ENCODE measurements at regions not wholly inside any gene's neighbourhood (a gene's known extent, or its start where the extent isn't known, plus 50 kb on each side); places are given as distances from the start of the nearest gene placed in this dataset.

DNA sequence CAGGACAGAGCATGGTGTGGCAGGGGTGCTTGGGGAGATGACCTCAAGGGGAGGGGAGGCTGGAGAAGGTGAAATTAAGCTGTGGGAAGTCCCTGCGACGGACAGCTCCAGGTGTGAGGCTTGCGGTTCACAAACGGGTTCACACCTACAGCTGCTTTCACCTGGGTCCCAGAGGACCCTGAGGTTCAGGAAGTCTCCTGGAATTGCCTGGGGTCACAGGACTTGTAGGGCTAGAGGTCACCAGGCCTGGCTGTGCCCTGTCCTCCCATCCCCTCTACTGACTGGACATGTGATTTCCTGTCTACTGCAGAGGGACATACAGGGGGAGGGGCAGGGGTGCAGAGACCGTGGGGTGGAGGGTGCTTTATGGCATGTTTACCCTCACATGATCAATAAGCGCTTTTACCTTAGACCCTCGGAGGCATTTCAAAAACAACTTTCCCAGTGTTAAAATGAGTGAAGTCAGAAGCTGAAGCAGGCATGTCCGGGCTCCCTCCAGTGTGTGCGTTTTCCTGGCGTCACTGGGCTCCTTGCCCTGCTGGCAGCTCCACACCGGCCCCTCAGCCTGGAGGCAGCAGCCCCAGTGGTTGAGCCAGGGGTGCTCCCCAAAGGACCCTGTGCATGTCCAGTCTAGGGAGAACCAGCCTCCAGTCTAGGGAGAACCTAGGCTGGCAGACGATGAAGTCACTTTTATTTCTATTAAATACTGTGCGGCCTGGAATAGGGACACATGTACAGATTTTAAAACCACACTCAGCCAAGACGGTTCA lies 66.6 kb upstream of the IGFBP3 start:
- Mint-ChIP-seq H3K27ac (ENCODE audit: low read depth, unreplicated experiment) (no peak overlapping the region), H3K36me3 (ENCODE audit: insufficient read depth, unreplicated experiment) (no peaks in the 10 kb centered on the region), H3K4me1 (ENCODE audit: insufficient read depth, unreplicated experiment) (no peaks in the 10 kb centered on the region), H3K27me3 (ENCODE audit: insufficient read depth, unreplicated experiment) (no peaks in the 10 kb centered on the region), H3K9me3 (ENCODE audit: unreplicated experiment) (no peaks in the 10 kb centered on the region), H3K4me3 (ENCODE audit: unreplicated experiment) (no peak overlapping the region)
- ChIA-PET POLR2A (no interaction called here), CTCF (interaction anchor here (0.8 kb wide), 1 partner anchor 22 kb away, joined by 4 read pairs; no protein-coding TSS in a partner anchor)
- intact Hi-C loops (cut with micrococcal nuclease) = no loop called here
- TF ChIP-seq, protein P1, sequence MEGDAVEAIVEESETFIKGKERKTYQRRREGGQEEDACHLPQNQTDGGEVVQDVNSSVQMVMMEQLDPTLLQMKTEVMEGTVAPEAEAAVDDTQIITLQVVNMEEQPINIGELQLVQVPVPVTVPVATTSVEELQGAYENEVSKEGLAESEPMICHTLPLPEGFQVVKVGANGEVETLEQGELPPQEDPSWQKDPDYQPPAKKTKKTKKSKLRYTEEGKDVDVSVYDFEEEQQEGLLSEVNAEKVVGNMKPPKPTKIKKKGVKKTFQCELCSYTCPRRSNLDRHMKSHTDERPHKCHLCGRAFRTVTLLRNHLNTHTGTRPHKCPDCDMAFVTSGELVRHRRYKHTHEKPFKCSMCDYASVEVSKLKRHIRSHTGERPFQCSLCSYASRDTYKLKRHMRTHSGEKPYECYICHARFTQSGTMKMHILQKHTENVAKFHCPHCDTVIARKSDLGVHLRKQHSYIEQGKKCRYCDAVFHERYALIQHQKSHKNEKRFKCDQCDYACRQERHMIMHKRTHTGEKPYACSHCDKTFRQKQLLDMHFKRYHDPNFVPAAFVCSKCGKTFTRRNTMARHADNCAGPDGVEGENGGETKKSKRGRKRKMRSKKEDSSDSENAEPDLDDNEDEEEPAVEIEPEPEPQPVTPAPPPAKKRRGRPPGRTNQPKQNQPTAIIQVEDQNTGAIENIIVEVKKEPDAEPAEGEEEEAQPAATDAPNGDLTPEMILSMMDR (IDR thresholded peaks at IDR 0.05; ENCODE audit: unreplicated experiment) = no peak
- BruUV-seq (replicated peaks) = no TSS peak
- DNase-seq (ENCODE audit: unreplicated experiment) = no peak

DNA sequence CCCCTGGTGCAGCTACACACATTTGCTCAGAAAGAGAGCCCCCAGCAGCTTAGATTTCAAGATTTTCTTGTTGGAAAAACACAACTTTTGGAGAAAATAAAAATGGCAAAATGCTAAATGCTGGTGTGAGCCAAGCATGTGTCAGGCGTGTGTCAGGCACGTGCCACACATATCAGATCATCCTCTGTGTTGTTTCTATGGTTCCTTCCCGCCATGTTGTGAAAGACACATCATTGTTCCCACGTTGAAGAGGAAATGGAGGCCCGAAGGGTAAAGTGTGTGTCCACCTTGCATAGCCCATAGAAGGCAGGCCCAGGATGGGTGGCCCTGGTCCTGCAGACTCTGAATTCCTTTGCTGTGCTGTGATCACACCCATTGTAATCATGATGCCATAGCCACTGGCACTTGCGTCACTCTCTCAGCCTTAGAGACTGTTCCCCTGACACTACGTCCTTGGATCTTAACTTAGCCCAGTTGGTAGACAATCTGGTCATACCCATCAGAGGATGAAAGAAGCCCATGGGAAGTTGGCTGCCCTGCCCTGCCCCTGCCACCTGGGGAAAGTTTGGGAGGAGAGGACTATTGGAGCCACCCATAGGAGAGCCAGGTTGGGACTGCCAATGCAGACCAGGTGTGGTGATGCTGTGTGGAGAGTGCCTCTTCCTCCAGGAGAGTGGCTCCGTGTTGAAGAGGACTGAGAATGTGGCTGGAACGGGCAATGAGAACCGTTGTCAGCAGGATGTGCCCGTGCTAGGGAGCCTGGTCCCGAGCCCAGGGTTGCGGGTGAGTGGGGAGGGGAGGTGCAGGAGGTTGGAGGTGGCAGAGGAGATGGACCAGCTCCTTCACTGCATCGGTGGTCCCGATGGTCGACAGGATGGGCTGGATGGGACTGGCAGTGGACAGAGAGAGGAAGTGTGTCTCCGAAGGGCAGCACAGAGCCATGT lies 65.6 kb upstream of the IGFBP3 start:
- CTCF ChIA-PET = interaction anchor here (0.6 kb wide), 1 partner anchor 1631 kb away, joined by 4 read pairs; no protein-coding TSS in a partner anchor
- Mint-ChIP-seq H3K27me3 (ENCODE audit: insufficient read depth, unreplicated experiment) (no peaks in the 10 kb centered on the region), H3K36me3 (ENCODE audit: insufficient read depth, unreplicated experiment) (no peaks in the 10 kb centered on the region), H3K27ac (ENCODE audit: low read depth, unreplicated experiment) (no peak overlapping the region), H3K4me3 (ENCODE audit: unreplicated experiment) (no peak overlapping the region), H3K9me3 (ENCODE audit: unreplicated experiment) (peaks cover 7% of the 10 kb centered on the region), H3K4me1 (ENCODE audit: insufficient read depth, unreplicated experiment) (no peaks in the 10 kb centered on the region)
- POLR2A ChIA-PET = interaction anchor here (0.6 kb wide), 1 partner anchor 140 kb away, joined by 3 read pairs; no protein-coding TSS in a partner anchor
- intact Hi-C loops (cut with micrococcal nuclease) = no loop called here
- DNase-seq (ENCODE audit: unreplicated experiment) = no peak
- TF ChIP-seq, protein P1 (IDR thresholded peaks at IDR 0.05; ENCODE audit: unreplicated experiment) = no peak
- BruUV-seq (replicated peaks) = no TSS peak

DNA sequence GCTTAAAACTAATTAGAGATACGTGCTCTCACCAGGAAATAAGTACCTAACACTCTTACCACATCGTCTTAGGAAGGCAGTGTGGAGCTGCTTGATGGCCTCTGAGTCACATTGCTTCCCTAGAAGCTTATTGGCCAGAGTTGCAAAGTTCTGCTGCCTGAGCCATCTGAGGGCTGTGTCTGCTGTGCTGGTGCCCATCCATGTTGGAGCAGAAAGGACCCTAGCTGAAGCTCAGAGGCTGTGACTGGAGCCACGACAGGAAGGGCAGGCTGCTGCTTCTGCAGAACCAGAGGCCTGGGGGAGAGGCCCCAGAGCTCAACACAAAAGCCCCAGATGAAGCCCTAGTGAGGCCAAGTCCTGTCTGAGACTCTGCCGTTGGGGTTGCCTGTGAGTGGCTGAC lies 64.8 kb upstream of the IGFBP3 start:
- intact Hi-C loops (cut with micrococcal nuclease) = no loop called here
- H3K4me3 Mint-ChIP-seq (ENCODE audit: unreplicated experiment) = no peak overlapping the region
- H3K27ac Mint-ChIP-seq (ENCODE audit: low read depth, unreplicated experiment) = no peak overlapping the region
- H3K27me3 Mint-ChIP-seq (ENCODE audit: insufficient read depth, unreplicated experiment) = no peaks in the 10 kb centered on the region
- BruUV-seq (replicated peaks) = no TSS peak
- ChIA-PET CTCF (interaction anchor here (0.6 kb wide), 1 partner anchor 1632 kb away, joined by 4 read pairs; no protein-coding TSS in a partner anchor), POLR2A (interaction anchor here (0.6 kb wide), 1 partner anchor 141 kb away, joined by 3 read pairs; no protein-coding TSS in a partner anchor)
- H3K4me1 Mint-ChIP-seq (ENCODE audit: insufficient read depth, unreplicated experiment) = no peaks in the 10 kb centered on the region
- TF ChIP-seq, protein P1 (IDR thresholded peaks at IDR 0.05; ENCODE audit: unreplicated experiment) = no peak
- DNase-seq (ENCODE audit: unreplicated experiment) = peak; percentile 60
- H3K9me3 Mint-ChIP-seq (ENCODE audit: unreplicated experiment) = peaks cover 7% of the 10 kb centered on the region
- no peaks in the 10 kb centered on the region for H3K36me3 Mint-ChIP-seq (ENCODE audit: insufficient read depth, unreplicated experiment)
